Testis (tissue), 2 donors: ENCODE measurements at regions not wholly inside any gene's neighbourhood (a gene's known extent, or its start where the extent isn't known, plus 50 kb on each side); places are given as distances from the start of the nearest gene placed in this dataset.

Experiments
- POLR2A ChIP-seq: fragments of 450-650 bp; IDR thresholded peaks from one replicate; pipeline ENCODE4 v1.6.1; 2017; ENCODE audit warnings: antibody characterized with exemption, mild to moderate bottlenecking, moderate library complexity
- TF ChIP-seq, protein P1 (sequence below), 3 experiments: fragments of 450-650 bp in 2 of 3; fragments of 200-600 bp in 1 of 3; sonication (generic) in 1 of 3; IDR thresholded peaks; one replicate each; pipeline ENCODE4 v1.5.1; 2016 to 2019; ENCODE audit warnings: antibody characterized with exemption in 3 of 3, mild to moderate bottlenecking in 2 of 3, moderate library complexity in 1 of 3

- no peak for TF ChIP-seq POLR2A
- TF ChIP-seq, protein P1, sequence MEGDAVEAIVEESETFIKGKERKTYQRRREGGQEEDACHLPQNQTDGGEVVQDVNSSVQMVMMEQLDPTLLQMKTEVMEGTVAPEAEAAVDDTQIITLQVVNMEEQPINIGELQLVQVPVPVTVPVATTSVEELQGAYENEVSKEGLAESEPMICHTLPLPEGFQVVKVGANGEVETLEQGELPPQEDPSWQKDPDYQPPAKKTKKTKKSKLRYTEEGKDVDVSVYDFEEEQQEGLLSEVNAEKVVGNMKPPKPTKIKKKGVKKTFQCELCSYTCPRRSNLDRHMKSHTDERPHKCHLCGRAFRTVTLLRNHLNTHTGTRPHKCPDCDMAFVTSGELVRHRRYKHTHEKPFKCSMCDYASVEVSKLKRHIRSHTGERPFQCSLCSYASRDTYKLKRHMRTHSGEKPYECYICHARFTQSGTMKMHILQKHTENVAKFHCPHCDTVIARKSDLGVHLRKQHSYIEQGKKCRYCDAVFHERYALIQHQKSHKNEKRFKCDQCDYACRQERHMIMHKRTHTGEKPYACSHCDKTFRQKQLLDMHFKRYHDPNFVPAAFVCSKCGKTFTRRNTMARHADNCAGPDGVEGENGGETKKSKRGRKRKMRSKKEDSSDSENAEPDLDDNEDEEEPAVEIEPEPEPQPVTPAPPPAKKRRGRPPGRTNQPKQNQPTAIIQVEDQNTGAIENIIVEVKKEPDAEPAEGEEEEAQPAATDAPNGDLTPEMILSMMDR (IDR thresholded peaks at IDR 0.05): no peak
These were observed 512.1 kb downstream of the AACS start for GRCh38 chr12:125577334-125577733.
